Brain pericyte (primary cell): ENCODE measurements at regions not wholly inside any gene's neighbourhood (a gene's known extent, or its start where the extent isn't known, plus 50 kb on each side); places are given as distances from the start of the nearest gene placed in this dataset.

Experiments
- DNase-seq: peaks from one replicate; pipeline ENCODE4 v3.0.0-alpha.2; 2012; ENCODE audit warnings: low read depth, low spot score

- no peak for DNase-seq
Observed at GRCh38 chr4:53694666-53695065, 103.4 kb upstream of the LNX1 start.

- no peak for DNase-seq
Observed at GRCh38 chr4:53693909-53694308, 102.6 kb upstream of the LNX1 start.

- DNase-seq = no peak
Observed at GRCh38 chr4:53693408-53693807, 102.1 kb upstream of the LNX1 start.

- peak; percentile 86 for DNase-seq
Observed at GRCh38 chr4:53688186-53688790, 97.0 kb upstream of the LNX1 start.

GRCh38 chr4:53686521-53686920 is 95.2 kb upstream of the LNX1 start:
- no peak for DNase-seq

- DNase-seq = no peak
Observed at GRCh38 chr4:53684136-53685130, 93.1 kb upstream of the LNX1 start.

- DNase-seq = no peak
Observed at GRCh38 chr4:53682908-53683307, 91.6 kb upstream of the LNX1 start.

GRCh38 chr4:53682196-53682595 is 90.9 kb upstream of the LNX1 start:
- DNase-seq = no peak

GRCh38 chr4:53680598-53680997 is 89.3 kb upstream of the LNX1 start:
- DNase-seq = no peak

- no peak for DNase-seq
Observed at GRCh38 chr4:53680168-53680567, 88.9 kb upstream of the LNX1 start.

- no peak for DNase-seq
Observed at GRCh38 chr4:53676402-53676871, 85.2 kb upstream of the LNX1 start.

- DNase-seq = no peak
Observed at GRCh38 chr4:53674903-53675302, 83.6 kb upstream of the LNX1 start.

- no peak for DNase-seq
Observed at GRCh38 chr4:53672873-53673272, 81.6 kb upstream of the LNX1 start.

GRCh38 chr4:53671757-53672156 is 80.5 kb upstream of the LNX1 start:
- DNase-seq = no peak

- DNase-seq = no peak
Observed at GRCh38 chr4:53659737-53660136, 68.5 kb upstream of the LNX1 start.

- DNase-seq = no peak
Observed at GRCh38 chr4:53659112-53659511, 67.8 kb upstream of the LNX1 start.

GRCh38 chr4:53658029-53658428 is 66.7 kb upstream of the LNX1 start:
- DNase-seq = no peak

GRCh38 chr4:53656421-53656981 is 65.2 kb upstream of the LNX1 start:
- DNase-seq = no peak

- DNase-seq = no peak
Observed at GRCh38 chr4:53654300-53654758, 63.0 kb upstream of the LNX1 start.

GRCh38 chr4:53653484-53654053 is 62.3 kb upstream of the LNX1 start:
- DNase-seq = no peak

GRCh38 chr4:53651156-53651735 is 60.0 kb upstream of the LNX1 start:
- no peak for DNase-seq

GRCh38 chr4:53649357-53649756 is 58.1 kb upstream of the LNX1 start:
- no peak for DNase-seq
